ENCODE measurements at regions not wholly inside any gene's neighbourhood (a gene's known extent, or its start where the extent isn't known, plus 50 kb on each side); places are given as distances from the start of the nearest gene placed in this dataset.
"Not testable (repeated sequence)": the region's sequence is repeated elsewhere in the genome, so short reads cannot be mapped to it uniquely, and the experiment has no call there.

DNA sequence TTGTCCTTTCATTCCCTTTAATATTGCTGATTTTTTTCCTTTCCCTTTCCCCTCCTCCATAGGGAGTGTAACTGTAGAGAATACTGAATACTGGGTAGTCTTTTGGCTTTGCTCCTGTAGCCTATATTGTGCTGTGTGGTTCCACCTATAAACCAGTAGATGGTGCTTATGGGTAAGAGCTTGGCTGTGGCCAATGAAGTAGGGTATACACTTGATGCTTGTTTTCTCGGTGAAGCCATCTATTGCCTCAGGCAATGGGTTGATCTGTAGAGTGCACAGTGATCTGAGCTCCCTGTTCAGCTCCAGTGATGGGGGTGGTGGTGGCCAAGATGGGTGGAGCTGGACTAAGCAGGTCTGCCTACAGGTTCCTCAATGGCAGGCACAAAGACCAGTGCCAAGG lies 203.3 kb upstream of the IMPG1 start:
- no peak for DNase-seq (ENCODE audit: low spot score)

DNA sequence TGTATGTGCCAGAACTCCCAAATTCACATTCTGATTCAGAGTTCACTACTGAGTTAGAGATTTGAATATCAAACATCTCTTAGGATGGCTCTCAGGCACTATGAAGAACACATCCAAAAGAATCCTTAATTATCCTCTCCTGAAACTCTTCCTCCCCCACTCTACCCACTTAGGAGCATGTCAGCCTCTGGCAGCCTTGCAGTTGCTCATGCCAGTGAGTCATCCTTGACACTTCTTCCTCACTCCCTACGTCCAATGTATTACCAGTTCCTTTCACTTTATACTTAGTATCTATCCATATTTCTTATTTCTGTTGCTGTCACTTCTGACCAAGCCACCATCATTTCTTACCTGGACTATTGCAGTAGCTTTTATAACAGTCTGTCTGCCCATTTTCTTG lies 192.0 kb upstream of the IMPG1 start:
- no peak for DNase-seq (ENCODE audit: low spot score)

DNA sequence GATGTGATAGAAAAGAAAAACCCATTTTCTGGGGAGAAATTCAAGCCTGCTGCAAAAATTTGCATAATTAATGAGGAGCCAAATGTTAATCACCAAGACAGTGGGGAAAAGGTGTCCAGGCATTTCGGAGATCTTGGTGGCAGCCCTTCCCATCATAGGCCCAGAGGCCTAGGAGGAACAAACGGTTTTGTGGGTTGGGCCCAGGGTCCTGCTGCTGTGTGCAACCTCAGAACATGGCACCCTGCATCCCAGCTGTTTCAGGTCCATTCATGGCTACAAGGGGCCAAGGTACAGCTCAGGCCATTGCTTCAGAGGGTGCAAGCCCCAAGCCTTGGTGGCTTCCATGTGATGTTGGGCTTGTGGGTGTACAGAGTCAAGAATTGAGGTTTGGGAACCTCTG lies 189.8 kb upstream of the IMPG1 start:
- no peak for DNase-seq (ENCODE audit: low spot score)

DNA sequence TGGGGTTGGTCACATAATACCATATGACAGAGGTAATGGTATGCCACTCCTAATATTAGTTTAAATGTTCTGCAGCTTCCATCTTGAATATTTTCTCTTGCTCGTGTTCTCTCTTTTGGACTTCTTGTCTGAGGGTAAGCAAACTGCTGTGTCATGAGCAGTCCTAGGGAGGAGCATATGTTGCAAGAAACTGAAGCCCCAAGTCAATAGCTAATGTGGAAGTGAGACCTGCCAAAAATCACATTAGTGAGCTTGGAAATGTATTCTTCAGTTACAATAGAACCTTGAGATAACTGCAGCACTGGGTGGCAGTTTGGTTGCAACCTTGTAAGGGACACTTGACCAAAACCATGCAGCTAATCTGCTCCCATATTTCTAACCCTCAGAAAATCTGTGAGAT lies 178.2 kb upstream of the IMPG1 start:
- DNase-seq (ENCODE audit: low spot score), result no peak

DNA sequence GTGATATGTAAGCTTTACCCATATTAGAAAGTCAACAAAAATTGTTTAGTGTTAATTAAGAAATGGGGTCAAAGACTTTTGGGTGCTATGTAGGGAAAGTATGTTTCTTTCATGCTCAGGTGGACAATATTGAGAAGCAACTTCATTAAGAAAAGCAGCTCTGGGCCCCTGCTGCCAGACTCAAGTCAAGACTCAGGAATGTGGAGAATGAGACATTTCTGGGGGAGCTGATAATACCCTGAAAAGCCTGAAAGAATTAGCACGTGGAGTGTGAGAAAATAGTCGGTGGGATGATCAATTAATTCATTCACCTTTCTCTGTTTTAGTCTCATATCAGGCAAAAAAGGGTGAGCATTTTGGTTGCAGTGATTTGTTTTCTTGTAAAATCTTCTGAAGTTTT lies 175.1 kb upstream of the IMPG1 start:
- DNase-seq (ENCODE audit: low spot score), result no peak

DNA sequence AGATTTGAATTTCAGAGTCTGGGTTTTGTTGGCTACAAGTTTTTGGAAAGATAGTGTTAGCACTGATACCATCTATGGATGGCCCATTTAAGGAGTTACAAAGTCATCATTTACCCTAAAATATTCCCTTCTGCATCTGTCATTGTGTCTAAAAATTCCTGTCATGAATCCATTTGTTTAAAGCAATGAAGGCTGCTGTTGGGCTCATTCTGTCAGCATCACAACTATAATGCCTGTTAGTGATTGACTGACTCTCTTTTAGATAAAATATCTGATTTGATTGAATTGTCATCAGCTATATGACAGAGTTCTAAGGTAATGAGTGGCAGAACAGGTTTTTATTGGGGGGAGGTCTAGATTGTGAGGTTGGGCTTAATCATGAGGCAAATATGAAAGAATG lies 167.6 kb upstream of the IMPG1 start:
- DNase-seq (ENCODE audit: low spot score), result no peak

DNA sequence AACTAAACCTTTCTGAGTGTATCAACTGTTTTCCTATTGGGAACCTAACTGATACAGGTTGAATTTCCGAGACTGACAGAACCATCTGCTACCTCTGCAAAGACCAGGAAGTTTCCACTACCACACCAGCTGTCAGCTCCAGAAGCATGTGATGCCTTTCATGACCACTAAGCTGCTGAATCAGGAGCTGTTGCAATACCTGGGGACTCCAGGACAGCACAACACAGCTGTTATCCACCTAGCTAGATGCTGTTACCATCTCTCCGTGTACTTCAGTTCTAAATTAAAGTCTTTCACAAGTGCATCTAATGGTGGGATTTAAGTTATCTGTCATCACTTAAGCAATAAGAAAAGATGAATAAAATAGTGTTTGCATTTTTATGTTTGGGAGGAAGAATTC lies 158.2 kb upstream of the IMPG1 start:
- DNase-seq (ENCODE audit: low spot score), result peak; percentile 49

DNA sequence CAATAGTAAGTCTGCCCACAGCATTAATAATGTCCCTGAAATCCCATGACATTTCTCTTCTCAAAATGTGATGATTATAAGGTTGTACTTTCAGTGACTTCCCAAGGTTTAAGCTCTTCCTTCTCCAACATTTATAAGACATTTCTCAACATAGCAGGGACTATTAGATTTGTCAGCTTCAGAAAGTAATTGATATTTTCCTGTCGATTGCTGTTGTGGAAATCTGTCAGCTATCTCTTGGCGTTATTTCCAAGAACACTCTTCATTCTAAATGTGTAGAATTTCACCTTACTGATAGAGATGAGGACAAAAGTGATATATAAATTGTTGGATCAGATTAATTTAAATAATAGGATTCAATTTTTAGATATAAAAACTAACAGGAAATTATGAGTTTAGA lies 149.7 kb upstream of the IMPG1 start:
- no peak for DNase-seq (ENCODE audit: low spot score)

DNA sequence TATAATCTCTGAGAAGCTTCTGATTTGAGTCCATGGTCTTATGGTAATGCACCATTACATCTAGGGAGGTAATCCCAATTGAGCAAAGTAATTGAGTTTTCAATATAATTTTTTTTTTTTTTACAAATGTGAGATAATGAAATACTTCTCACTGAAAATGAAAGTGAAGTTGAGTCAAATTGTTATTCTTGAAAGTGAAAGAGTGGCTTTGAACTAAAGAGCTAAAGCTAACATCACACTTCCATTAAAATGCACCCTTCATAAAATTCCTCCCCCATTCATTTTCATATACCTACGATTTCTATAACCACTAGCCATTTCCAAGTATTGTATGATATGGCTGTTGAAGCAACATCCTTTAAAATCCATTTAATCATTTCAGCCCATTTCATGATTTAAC lies 149.1 kb upstream of the IMPG1 start:
- DNase-seq (ENCODE audit: low spot score), result no peak

DNA sequence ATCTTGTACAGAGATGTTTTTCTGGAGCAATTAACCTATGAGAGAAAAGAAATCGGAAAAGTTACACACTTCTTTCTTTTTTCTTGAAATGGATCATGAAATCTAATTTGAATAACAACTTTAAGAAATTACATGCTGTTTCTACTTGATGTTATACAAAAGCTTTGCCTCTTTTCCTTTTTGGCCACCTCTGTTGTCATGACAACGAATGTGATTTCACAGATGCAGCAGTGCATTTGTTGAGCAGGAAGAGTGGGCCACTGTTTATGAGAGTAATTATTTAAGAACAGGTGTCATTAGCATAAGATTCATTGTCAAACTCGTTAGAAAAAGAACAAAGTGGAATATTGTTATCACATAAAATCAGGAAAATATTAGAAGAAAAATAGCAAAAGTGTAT lies 148.3 kb upstream of the IMPG1 start:
- DNase-seq (ENCODE audit: low spot score), result no peak

DNA sequence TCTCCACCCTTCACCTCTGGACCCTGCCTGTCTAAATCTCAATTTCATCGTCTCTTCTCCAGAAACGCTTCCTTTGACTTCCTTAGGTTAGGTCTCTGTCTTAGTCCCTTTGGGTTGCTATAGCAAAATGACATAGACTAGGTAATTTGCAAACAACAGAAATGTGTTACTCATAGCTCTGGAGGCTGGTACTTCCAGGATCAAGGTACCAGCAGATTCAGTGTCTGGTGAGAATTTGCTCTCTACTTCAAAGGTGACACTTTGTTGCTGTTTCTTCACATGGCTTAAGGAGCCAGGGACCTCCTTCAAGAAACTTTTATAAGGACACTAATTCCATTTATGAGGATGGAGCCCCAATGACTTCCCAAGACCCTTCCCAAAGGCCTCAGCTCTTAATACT lies 145.1 kb upstream of the IMPG1 start:
- DNase-seq (ENCODE audit: low spot score), result no peak

DNA sequence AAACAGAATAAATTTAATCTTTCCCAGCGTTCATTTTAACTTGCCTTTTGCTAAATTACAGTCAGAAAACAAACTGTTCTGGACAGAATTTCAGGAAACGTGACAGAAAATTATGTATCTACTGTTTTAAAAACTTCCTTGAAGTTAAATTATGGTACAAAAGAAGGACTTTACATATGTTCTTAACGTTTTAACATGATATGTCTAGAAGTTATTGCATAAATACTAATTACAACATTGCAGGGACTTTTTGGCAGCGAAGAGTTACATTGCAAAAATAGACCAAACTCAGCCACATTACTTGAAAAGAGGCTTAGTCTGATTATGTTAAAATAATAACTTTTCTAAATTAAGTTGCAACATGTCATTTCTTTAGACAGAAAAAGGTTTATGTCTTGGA lies 142.1 kb upstream of the IMPG1 start:
- no peak for DNase-seq (ENCODE audit: low spot score)

DNA sequence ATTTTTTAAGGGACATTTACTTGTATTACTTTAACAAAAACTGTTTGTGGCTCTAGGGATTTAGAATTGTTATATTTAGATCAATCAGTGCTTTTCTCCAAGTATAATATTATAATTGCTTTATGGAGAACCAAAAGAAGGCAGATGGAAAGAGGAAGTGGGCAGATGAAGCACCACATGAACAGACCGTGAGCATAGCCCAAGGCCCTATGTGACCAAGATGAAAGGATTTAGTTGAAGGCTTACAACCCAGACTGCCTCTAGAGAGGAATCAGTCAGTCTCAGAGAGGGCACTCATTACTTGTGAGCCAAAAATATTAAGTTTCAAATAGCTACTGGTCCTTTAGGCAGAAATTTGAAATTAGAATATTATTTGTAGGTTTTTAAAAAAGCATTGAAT lies 102.3 kb upstream of the IMPG1 start:
- no peak for DNase-seq (ENCODE audit: low spot score)

DNA sequence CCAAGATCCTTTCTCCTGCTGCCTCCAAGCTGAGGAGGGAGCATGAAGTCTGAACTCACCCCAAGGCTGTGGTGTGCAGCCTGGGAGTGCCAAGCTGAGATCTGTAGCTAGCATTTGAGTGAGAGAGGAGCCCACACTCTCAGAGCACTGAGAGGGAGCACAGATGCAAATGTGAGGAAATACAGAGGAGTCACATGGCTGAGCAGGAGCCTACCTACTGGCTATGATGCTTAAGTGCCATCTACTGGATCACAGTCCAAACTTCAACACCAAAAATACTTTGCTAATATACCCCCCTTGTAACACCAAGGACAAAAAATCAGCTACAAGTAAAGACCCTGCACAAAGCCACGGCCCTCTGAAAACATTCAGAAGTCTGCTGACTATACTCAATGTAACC lies 94.4 kb upstream of the IMPG1 start:
- no peak for DNase-seq (ENCODE audit: low spot score)

DNA sequence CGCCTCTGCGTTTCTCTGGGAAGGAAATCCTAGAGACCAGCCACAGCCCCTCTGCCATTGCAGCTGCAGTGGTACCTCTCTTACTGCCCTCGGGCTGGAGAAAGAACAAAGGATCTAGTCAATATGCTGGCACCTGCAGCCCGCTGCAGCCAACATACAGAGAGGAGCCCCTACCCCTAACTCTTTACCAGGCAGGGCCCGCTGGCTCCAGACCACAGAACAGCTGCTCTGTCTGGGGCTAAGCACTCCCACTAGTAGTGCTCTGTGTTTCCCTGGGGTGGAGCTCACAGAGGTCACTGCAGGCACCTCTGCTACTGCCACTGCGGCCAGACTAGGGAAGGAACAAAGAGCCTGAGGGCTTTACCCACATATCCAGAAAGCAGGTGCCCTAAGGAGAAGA lies 93.8 kb upstream of the IMPG1 start:
- DNase-seq (ENCODE audit: low spot score), result no peak

DNA sequence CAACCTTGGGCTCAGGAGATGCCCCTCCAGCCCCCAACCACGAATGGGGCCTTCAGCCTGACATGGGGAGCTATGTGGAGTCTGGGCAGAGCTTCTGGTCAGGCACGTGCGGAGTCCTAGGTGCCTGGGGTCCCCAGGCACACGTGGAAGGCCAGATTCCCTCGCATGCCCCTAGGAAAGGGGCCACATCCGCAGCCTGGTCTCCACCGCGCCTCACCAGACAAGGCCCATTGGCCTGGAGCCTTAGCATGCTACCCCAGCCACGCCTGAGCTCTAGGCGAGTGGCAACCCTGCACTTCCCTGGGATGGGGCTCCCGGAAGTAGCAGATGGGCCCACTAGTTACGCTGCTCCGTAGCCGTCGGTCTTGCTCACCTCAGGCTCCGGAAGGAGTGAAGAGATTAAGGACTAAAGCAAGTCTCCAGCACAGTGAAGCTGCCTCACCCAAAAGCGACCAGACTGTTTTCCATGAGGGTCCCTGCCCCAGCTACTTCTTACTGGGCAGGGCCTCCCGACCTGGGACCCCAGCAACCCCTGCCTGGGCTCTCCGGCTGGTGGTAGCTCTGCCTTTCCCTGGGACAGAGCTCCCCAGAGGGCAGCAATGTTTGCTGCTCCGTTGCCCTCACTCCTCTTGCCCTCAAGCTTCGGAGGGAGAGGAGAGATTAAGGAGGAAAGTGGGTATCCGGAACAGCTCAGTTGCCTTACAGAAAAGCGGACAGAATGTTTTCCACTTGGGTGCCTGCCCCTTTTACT lies 93.2 kb upstream of the IMPG1 start:
- DNase-seq (ENCODE audit: low spot score), result no peak

DNA sequence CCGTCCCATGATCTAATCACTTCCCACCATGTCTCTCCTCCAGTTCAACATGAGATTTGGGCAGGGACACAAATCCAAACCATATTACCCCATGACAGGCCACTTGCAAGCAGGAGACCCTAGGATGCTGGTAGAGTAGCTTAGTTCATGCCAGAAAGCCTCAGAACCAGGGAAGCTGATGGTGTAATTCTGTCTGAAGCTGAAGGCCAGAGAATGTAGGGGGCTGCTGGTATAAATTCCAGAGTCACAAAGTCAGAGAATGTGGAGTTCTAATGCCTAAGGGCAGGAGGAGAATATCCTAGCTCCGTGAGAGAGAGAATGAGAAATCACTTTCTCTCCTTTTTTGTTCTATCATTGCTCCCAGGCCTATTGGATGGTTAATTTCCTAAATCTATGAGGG lies 90.3 kb upstream of the IMPG1 start:
- no peak for DNase-seq (ENCODE audit: low spot score)

DNA sequence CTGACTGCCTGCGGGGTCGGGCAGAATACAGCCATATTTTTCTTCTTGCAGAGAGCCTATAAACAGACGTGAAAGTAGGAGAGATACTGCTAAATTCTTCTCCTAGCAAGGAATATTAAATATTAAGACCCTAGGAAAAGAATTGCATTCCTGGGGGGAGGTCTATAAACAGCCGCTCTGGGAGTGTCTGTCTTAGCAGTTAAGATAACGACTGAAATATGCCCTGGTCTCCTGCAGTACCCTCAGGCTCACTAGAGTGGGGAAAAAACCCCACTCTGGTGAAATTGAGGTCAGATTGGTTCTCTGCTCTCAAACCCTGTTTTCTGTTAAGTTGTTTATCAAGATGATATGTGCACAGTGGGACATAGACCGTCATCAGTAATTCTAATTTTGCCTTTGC lies 85.3 kb upstream of the IMPG1 start:
- not testable (repeated sequence) for DNase-seq (ENCODE audit: low spot score)

DNA sequence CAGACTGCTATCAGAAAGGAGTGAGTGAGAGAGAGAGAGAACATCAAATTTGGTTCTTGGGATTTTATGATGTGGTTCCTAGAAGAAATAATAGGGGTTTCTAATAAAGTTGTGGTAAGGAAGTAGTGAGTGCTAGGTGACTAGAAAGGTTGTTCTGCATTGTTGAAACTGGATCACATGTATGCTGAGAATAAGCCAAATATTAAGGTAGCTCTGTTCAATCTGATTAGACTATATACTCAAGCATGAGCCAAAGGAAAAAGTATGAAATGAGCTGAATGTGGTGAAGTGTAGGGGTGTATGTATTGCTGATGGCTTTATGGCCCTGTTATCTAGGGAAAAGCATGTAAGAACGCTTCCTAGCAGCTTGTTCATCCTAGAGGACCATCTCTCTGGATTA lies 63.0 kb upstream of the IMPG1 start:
- DNase-seq (ENCODE audit: low spot score), result no peak

DNA sequence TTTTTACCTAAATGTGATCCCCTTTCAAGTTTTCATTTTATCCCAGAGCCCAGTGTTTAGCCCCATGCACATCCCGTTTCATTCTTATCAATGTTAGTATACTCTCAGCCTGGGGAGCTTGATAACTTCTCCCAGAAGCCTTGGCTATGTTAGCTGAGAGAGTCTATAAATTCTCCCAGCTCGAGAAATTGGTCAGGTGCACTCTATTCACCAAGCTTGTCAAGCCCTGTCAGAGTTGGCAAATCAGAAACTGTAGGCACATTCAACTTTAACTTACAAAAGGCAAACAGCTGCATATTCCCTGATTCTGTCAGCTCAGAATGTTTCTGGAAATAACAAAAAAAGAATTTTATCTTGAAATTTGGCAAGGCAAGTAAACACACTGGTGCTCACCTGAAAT lies 62.2 kb upstream of the IMPG1 start:
- DNase-seq (ENCODE audit: low spot score), result no peak

DNA sequence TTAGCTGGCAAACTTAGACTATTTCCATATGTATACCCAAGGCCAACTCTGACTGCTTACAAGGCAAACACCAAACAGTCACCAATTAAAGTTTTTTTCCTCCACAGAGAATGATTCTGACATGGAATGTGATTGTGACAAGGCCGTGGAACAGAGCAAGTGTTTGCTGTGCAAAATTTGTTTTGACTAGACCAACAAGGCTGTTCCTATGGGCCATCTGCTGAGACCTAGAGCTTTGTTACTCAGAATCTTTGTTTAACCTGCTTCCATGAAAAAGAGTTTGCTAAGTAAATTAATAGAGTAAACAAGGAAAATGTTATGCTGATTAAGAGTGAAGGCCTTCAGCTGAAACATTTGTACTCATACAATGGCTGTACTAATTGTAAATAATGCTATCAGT lies 51.6 kb upstream of the IMPG1 start:
- no peak for DNase-seq (ENCODE audit: low spot score)

Data from D341Med (cell line).